SK-N-MC (cell line): ENCODE measurements at regions not wholly inside any gene's neighbourhood (a gene's known extent, or its start where the extent isn't known, plus 50 kb on each side); places are given as distances from the start of the nearest gene placed in this dataset.

Experiments used
- EZH2 ChIP-seq: fragments of 200-600 bp; sonication (generic); IDR thresholded peaks from one replicate; pipeline ENCODE4 v1.6.1; 2017; ENCODE audit warnings: antibody characterized with exemption
- FOXP2 ChIP-seq: optimal IDR thresholded peaks from 2 replicates; pipeline ENCODE3; 2011; ENCODE audit warnings: mild to moderate bottlenecking, moderate library complexity; ENCODE audit not compliant: insufficient read depth; ENCODE audit errors: extremely low read length, control extremely low read depth
- POLR2AphosphoS5 ChIP-seq: IDR thresholded peaks from 2 replicates; pipeline ENCODE4 v1.6.1; 2012; ENCODE audit warnings: mild to moderate bottlenecking, low read depth, low read length, borderline replicate concordance

GRCh38 chr13:97880311-97880675 lies 73.2 kb upstream of the IPO5 start:
- TF ChIP-seq FOXP2: no peak
- no peak for TF ChIP-seq POLR2AphosphoS5
- TF ChIP-seq EZH2: no peak
